Neural cell (in vitro differentiated cells): ENCODE measurements at regions not wholly inside any gene's neighbourhood (a gene's known extent, or its start where the extent isn't known, plus 50 kb on each side); places are given as distances from the start of the nearest gene placed in this dataset.

ENCODE experiments used
- H2AFZ ChIP-seq: fragments of 200-600, 300-800 bp; sonication (generic), shearing (Covaris generic); 2 replicates; pipeline ENCODE4 v1.6.0; 2014; ENCODE audit warnings: low read depth, mild to moderate bottlenecking, antibody characterized with exemption, low read length, moderate library complexity
- H3F3A ChIP-seq: fragments of 200-600 bp; shearing (Covaris generic); 2 replicates; pipeline ENCODE4 v1.6.1; 2016; ENCODE audit warnings: mild to moderate bottlenecking, moderate library complexity, mixed read lengths, antibody characterized with exemption, low read length; ENCODE audit not compliant: insufficient read depth, poor library complexity, severe bottlenecking
- H3K27ac ChIP-seq: fragments of 200-600, 300-800 bp; sonication (generic), shearing (Covaris generic); 2 replicates; pipeline ENCODE4 v1.5.1; 2014; ENCODE audit warnings: mild to moderate bottlenecking, low read length, moderate library complexity
- H3K27me3 ChIP-seq: fragments of 300-800, 200-600 bp; sonication (generic), shearing (Covaris generic); 2 replicates; pipeline ENCODE4 v1.6.0; 2014; ENCODE audit warnings: mild to moderate bottlenecking, low read depth, low read length, moderate library complexity; ENCODE audit not compliant: insufficient read depth
- H3K36me3 ChIP-seq: fragments of 300-800, 200-600 bp; sonication (generic), shearing (Covaris generic); 2 replicates; pipeline ENCODE4 v1.5.1; 2014; ENCODE audit warnings: mild to moderate bottlenecking, antibody characterized with exemption, low read length, moderate library complexity; ENCODE audit not compliant: insufficient read depth
- H3K4me2 ChIP-seq: fragments of 300-800, 200-600 bp; sonication (generic), shearing (Covaris generic); 2 replicates; pipeline ENCODE4 v1.6.0; 2014; ENCODE audit warnings: mild to moderate bottlenecking, low read length
- H3K4me3 ChIP-seq: fragments of 300-800, 200-600 bp; sonication (generic), shearing (Covaris generic); 2 replicates; pipeline ENCODE4 v1.5.1; 2014; ENCODE audit warnings: mild to moderate bottlenecking, low read length, moderate library complexity
- H3K79me2 ChIP-seq: fragments of 200-600 bp; shearing (Covaris generic); replicated peaks from 2 replicates; pipeline ENCODE4 v1.6.0; 2014; ENCODE audit warnings: mild to moderate bottlenecking, low read length, moderate library complexity; ENCODE audit not compliant: insufficient read depth
- H3K9ac ChIP-seq: fragments of 300-800, 200-600 bp; sonication (generic), shearing (Covaris generic); 2 replicates; pipeline ENCODE4 v1.6.1; 2016; ENCODE audit warnings: mild to moderate bottlenecking, low read length, mixed read lengths
- H3K9me2 ChIP-seq: fragments of 200-600 bp; shearing (Covaris generic); 2 replicates; pipeline ENCODE4 v1.6.1; 2016; ENCODE audit warnings: mild to moderate bottlenecking, low read length, mixed read lengths; ENCODE audit not compliant: insufficient read depth
- H3K9me3 ChIP-seq: fragments of 200-600, 300-800 bp; sonication (generic), shearing (Covaris generic); 2 replicates; pipeline ENCODE4 v1.6.1; 2016; ENCODE audit warnings: mild to moderate bottlenecking, mixed run types, low read length, moderate library complexity, mixed read lengths
- H4K20me1 ChIP-seq: fragments of 200-600 bp; shearing (Covaris generic); 2 replicates; pipeline ENCODE4 v1.6.1; 2016; ENCODE audit warnings: mild to moderate bottlenecking, mixed run types; ENCODE audit not compliant: insufficient read depth
- CTCF ChIP-seq: fragments of 450-650 bp; IDR thresholded peaks from 2 replicates; pipeline ENCODE4 v1.5.1; 2014; ENCODE audit warnings: antibody characterized with exemption, mild to moderate bottlenecking, moderate library complexity; ENCODE audit not compliant: poor library complexity, severe bottlenecking
- EZH2 ChIP-seq: fragments of 200-600, 300-800 bp; shearing (Covaris generic), sonication (generic); IDR thresholded peaks from 2 replicates; pipeline ENCODE4 v1.6.1; 2014; ENCODE audit warnings: antibody characterized with exemption, low read length, borderline replicate concordance, mild to moderate bottlenecking; ENCODE audit not compliant: insufficient read depth, poor library complexity, severe bottlenecking
- MXI1 ChIP-seq: fragments of 450-650 bp; conservative IDR thresholded peaks from 2 replicates; pipeline ENCODE4 v1.6.1; 2014; ENCODE audit warnings: antibody characterized with exemption, mild to moderate bottlenecking; ENCODE audit not compliant: poor library complexity, severe bottlenecking
- RAD21 ChIP-seq: fragments of 450-650 bp; conservative IDR thresholded peaks from 2 replicates; pipeline ENCODE4 v1.6.1; 2014; ENCODE audit warnings: antibody characterized with exemption, mild to moderate bottlenecking, moderate library complexity
- REST ChIP-seq: IDR thresholded peaks from 2 replicates; pipeline ENCODE4 v1.6.1; 2012; ENCODE audit warnings: borderline replicate concordance
- SMC3 ChIP-seq: fragments of 450-650 bp; conservative IDR thresholded peaks from 2 replicates; pipeline ENCODE4 v1.6.1; 2014; ENCODE audit warnings: antibody characterized with exemption, mild to moderate bottlenecking, moderate library complexity; ENCODE audit not compliant: poor library complexity
- TAF1 ChIP-seq: IDR thresholded peaks from 2 replicates; pipeline ENCODE4 v1.6.1; 2012; ENCODE audit warnings: low read depth

- Histone ChIP-seq H2AFZ (no peak overlapping the region), H3K79me2 (no peaks in the 10 kb centered on the region), H3F3A (no peaks in the 10 kb centered on the region)
Observed at GRCh38 chr1:43074244-43074643, 97.8 kb downstream of the EBNA1BP2 start.

GRCh38 chr1:43073490-43074230 is 98.4 kb downstream of the EBNA1BP2 start:
- Histone ChIP-seq H3K9ac (no peak overlapping the region), H4K20me1 (no peaks in the 10 kb centered on the region), H3K79me2 (no peaks in the 10 kb centered on the region), H3K9me2 (no peaks in the 10 kb centered on the region), H3K36me3 (no peaks in the 10 kb centered on the region), H3K4me3 (no peak overlapping the region), H3K27me3 (no peaks in the 10 kb centered on the region), H3F3A (no peaks in the 10 kb centered on the region), H3K27ac (no peak overlapping the region), H3K4me2 (no peak overlapping the region), H3K9me3 (no peaks in the 10 kb centered on the region), H2AFZ (no peak overlapping the region)
- TF ChIP-seq SMC3 (peak; percentile 99), TAF1 (no peak), CTCF (peak; percentile 92), RAD21 (peak; percentile 98), MXI1 (peak; percentile 17)

More at GRCh38 chr1:43074244-43074643, 97.8 kb downstream of the EBNA1BP2 start:
- no peaks in the 10 kb centered on the region for H3K9me2 ChIP-seq
- H3K9ac ChIP-seq: no peak overlapping the region
- TF ChIP-seq RAD21: no peak
- TF ChIP-seq TAF1: no peak
- TF ChIP-seq CTCF: no peak
- no peak for TF ChIP-seq EZH2
- no peaks in the 10 kb centered on the region for H3K9me3 ChIP-seq
- H4K20me1 ChIP-seq: no peaks in the 10 kb centered on the region
- no peaks in the 10 kb centered on the region for H3K27me3 ChIP-seq
- H3K27ac ChIP-seq: no peak overlapping the region
- no peak overlapping the region for H3K4me2 ChIP-seq
- no peak overlapping the region for H3K4me3 ChIP-seq
- no peaks in the 10 kb centered on the region for H3K36me3 ChIP-seq

GRCh38 chr1:43072314-43072713 is 99.8 kb downstream of the EBNA1BP2 start:
- Histone ChIP-seq H3K4me3 (no peak overlapping the region), H4K20me1 (no peaks in the 10 kb centered on the region), H3K9me2 (no peaks in the 10 kb centered on the region), H3K27ac (no peak overlapping the region), H3K36me3 (no peaks in the 10 kb centered on the region), H3K27me3 (no peaks in the 10 kb centered on the region), H3K9ac (no peak overlapping the region), H3K9me3 (no peaks in the 10 kb centered on the region), H3K4me2 (no peak overlapping the region), H3F3A (no peaks in the 10 kb centered on the region), H3K79me2 (no peaks in the 10 kb centered on the region), H2AFZ (no peak overlapping the region)
- TF ChIP-seq MXI1 (no peak), SMC3 (no peak), CTCF (no peak), REST (no peak)
